Activated B cell treated with CpG ODN at 0.5 μM for 24 hours (primary cell): ENCODE measurements at regions not wholly inside any gene's neighbourhood (a gene's known extent, or its start where the extent isn't known, plus 50 kb on each side); places are given as distances from the start of the nearest gene placed in this dataset.

Experiments
- ATAC-seq: fragments of 200-7000 bp; cut with Tn5 transposase; one replicate; pipeline ENCODE4 v1.10.0; 2021; ENCODE audit warnings: low read depth, mild to moderate bottlenecking, moderate library complexity
- CTCF ChIA-PET: fragments of 350-600 bp; sonication (Branson Sonifier 250); formaldehyde crosslinking; loops from one replicate; lab custom pipeline; 2021; ENCODE audit warnings: antibody characterized with exemption; lab: Charles Lee
- POLR2A ChIA-PET: fragments of 350-600 bp; sonication (Branson Sonifier 250); formaldehyde crosslinking; loops from one replicate; lab custom pipeline; 2021; ENCODE audit warnings: antibody characterized with exemption; lab: Charles Lee
- DNase-seq: peaks from one replicate; pipeline ENCODE4 v3.0.0; 2022
- H3K27ac Mint-ChIP-seq: one replicate; pipeline ENCODE4 v1.8.0; 2020; ENCODE audit warnings: mixed read lengths
- H3K27me3 Mint-ChIP-seq: one replicate; pipeline ENCODE4 v1.8.0; 2021; ENCODE audit warnings: mixed read lengths
- H3K36me3 Mint-ChIP-seq: one replicate; pipeline ENCODE4 v1.8.0; 2021; ENCODE audit warnings: low read depth, mixed read lengths
- H3K4me1 Mint-ChIP-seq: one replicate; pipeline ENCODE4 v1.8.0; 2021; ENCODE audit warnings: mixed read lengths
- H3K4me3 Mint-ChIP-seq: one replicate; pipeline ENCODE4 v1.8.0; 2020; ENCODE audit warnings: mild to moderate bottlenecking, mixed read lengths
- H3K9me3 Mint-ChIP-seq: one replicate; pipeline ENCODE4 v1.8.0; 2020; ENCODE audit warnings: mixed read lengths
- CTCF ChIP-seq: fragments of 200-600 bp; IDR thresholded peaks from one replicate; pipeline ENCODE4 v1.8.0; 2022; ENCODE audit warnings: antibody characterized with exemption, mild to moderate bottlenecking
- intact Hi-C: fragments of 100-400 bp; cut with micrococcal nuclease; formaldehyde crosslinking; loops from one replicate; pipeline ENCODE4 v1.15.1; 2024

DNA sequence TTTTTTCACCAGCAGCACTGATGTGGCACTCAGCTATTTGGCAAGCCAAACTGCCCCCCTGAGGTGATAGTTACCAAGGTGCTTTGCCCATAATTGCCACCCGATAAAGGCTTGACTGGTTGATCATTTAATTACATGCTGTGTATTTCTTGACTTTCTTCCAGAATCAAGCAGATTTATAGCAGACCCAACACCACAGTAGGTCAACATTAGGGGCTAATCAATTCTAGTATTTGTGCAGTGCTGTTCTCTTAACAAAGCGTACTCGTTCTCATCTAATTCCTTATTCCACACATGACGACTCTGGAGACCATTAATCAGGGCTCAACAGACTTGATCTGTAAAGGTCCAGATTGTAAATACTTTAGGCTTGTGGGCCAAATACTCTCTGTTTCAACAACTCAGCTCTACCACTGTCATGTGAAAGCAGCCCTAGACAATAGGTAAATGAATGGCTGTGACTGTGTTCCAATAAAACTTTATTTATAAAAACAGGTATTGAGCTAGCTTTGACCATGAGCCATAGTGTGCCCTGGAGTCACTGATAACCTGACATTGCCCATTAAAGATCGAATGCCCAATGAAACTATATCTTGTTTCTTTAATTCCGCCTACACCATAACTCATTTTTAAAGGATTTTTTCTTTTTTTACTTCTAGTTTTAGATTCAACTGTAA lies 119.1 kb upstream of the TMC3 start:
- H3K27ac Mint-ChIP-seq: no peak overlapping the region
- ChIA-PET POLR2A (no interaction called here), CTCF (no interaction called here)
- no peaks in the 10 kb centered on the region for H3K4me1 Mint-ChIP-seq
- ATAC-seq (no peak), DNase-seq (no peak)
- H3K9me3 Mint-ChIP-seq: no peaks in the 10 kb centered on the region
- no peaks in the 10 kb centered on the region for H3K36me3 Mint-ChIP-seq
- intact Hi-C loops: no loop called here
- H3K27me3 Mint-ChIP-seq: peaks cover 3% of the 10 kb centered on the region
- no peak overlapping the region for H3K4me3 Mint-ChIP-seq
- no peak for TF ChIP-seq CTCF

- Mint-ChIP-seq H3K27ac (no peak overlapping the region), H3K9me3 (no peaks in the 10 kb centered on the region), H3K36me3 (no peaks in the 10 kb centered on the region), H3K27me3 (peaks cover 3% of the 10 kb centered on the region), H3K4me1 (no peaks in the 10 kb centered on the region), H3K4me3 (no peak overlapping the region)
- CTCF ChIA-PET: no interaction called here
- ATAC-seq (no peak), DNase-seq (no peak)
- POLR2A ChIA-PET: no interaction called here
- no peak for TF ChIP-seq CTCF
- intact Hi-C loops: no loop called here
These were observed 118.4 kb upstream of the TMC3 start for GRCh38 chr15:81492331-81492968.

DNA sequence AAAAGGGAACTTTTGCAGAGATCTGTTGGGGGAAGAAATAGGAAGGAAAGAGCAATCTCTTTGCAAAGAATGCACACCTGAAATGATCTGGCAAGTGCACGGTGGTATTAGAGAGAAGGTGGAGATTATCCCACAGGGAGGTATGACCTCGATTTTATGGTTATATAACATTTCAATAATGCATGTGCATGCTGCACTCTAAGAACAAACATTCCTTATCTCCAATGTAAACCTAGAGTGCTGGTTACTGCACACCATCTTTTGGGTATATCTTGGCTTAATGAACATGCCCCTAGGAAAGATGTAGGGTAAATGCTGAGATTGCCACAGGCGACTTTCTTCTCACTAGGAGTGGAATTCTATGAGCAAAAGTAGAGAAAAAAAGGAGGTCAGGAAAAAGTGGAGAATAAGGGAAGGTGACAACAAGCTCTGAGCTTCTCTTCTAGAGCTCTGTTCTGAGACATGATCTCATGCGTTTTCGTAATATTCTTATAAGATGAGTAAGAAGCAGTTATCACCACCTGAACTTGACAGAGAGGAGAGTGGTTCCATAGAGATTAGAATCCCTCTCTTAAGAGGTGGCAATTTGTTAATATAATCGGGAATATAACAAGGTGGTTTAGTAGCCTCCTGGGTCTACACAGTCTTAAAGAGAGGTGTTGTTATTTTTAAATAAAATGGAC lies 117.5 kb upstream of the TMC3 start:
- ATAC-seq (no peak), DNase-seq (no peak)
- no peaks in the 10 kb centered on the region for H3K4me1 Mint-ChIP-seq
- TF ChIP-seq CTCF: no peak
- ChIA-PET CTCF (no interaction called here), POLR2A (no interaction called here)
- no peak overlapping the region for H3K4me3 Mint-ChIP-seq
- H3K36me3 Mint-ChIP-seq: no peaks in the 10 kb centered on the region
- intact Hi-C loops: no loop called here
- no peak overlapping the region for H3K27ac Mint-ChIP-seq
- no peaks in the 10 kb centered on the region for H3K9me3 Mint-ChIP-seq
- H3K27me3 Mint-ChIP-seq: peaks cover 4% of the 10 kb centered on the region

DNA sequence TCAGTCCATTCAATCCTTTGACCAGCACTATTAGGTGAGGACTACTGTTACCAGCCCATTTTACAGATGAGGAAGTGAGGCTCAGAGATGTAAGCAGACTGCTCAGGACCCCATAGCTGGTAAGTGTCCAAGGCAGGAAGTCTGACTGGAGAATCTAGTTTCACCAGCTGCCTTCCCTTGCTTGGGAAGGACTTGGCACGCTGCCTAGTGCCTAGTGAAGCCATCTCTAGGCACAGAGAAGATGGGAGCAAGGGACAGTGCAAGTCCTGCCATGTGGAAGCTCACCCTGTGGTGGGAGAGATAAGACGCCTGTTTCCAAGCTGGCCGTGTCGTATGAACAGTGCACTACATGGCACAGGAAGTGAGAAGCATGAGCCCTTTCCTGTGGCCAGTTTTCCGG lies 111.8 kb upstream of the TMC3 start:
- CTCF ChIA-PET: no interaction called here
- Mint-ChIP-seq H3K9me3 (no peaks in the 10 kb centered on the region), H3K27me3 (peaks cover 2% of the 10 kb centered on the region), H3K4me3 (no peak overlapping the region), H3K4me1 (no peaks in the 10 kb centered on the region), H3K36me3 (no peaks in the 10 kb centered on the region), H3K27ac (no peak overlapping the region)
- DNase-seq (no peak), ATAC-seq (no peak)
- intact Hi-C loops: no loop called here
- POLR2A ChIA-PET: no interaction called here
- TF ChIP-seq CTCF: no peak
